ENCODE measurements at regions not wholly inside any gene's neighbourhood (a gene's known extent, or its start where the extent isn't known, plus 50 kb on each side); places are given as distances from the start of the nearest gene placed in this dataset.
"Not testable (repeated sequence)": the region's sequence is repeated elsewhere in the genome, so short reads cannot be mapped to it uniquely, and the experiment has no call there.

GRCh38 chr11:100442017-100442416, 245.1 kb upstream of the ARHGAP42 start:
- TF ChIP-seq POLR2A (IDR thresholded peaks at IDR 0.05) (no peak), CTCF (IDR thresholded peaks at IDR 0.05) (no peak)
- Histone ChIP-seq H3K27ac (no peak overlapping the region), H3K4me3 (no peak overlapping the region), H3K27me3 (no peaks in the 10 kb centered on the region), H3K9me3 (no peaks in the 10 kb centered on the region), H3K36me3 (ENCODE audit: low read depth, missing control alignments) (no peaks in the 10 kb centered on the region), H3K4me1 (no peaks in the 10 kb centered on the region)
- no peak for DNase-seq
- intact Hi-C loops (cut with DNase I; ENCODE audit: low total_unique reads), result no loop called here
- 90 to 96% methylated on average over 3 of the region's 3 CpGs for WGBS, 2 donors

GRCh38 chr11:100445231-100445735, 241.8 kb upstream of the ARHGAP42 start:
- Histone ChIP-seq H3K27ac (no peak overlapping the region), H3K36me3 (ENCODE audit: low read depth, missing control alignments) (no peaks in the 10 kb centered on the region), H3K9me3 (no peaks in the 10 kb centered on the region), H3K4me3 (no peak overlapping the region), H3K4me1 (no peaks in the 10 kb centered on the region), H3K27me3 (no peaks in the 10 kb centered on the region)
- TF ChIP-seq POLR2A (IDR thresholded peaks at IDR 0.05) (no peak), CTCF (IDR thresholded peaks at IDR 0.05) (no peak)
- DNase-seq, result peak; percentile 31
- intact Hi-C loops (cut with DNase I; ENCODE audit: low total_unique reads), result no loop called here
- WGBS, 2 donors, result 24 to 26% methylated on average over 2 of the region's 2 CpGs

GRCh38 chr11:100451801-100452460, 235.2 kb upstream of the ARHGAP42 start:
- H3K4me1 ChIP-seq; H3K27me3 ChIP-seq; H3K9me3 ChIP-seq; H3K4me3 ChIP-seq; H3K27ac ChIP-seq; intact Hi-C loops (cut with DNase I; ENCODE audit: low total_unique reads); H3K36me3 ChIP-seq (ENCODE audit: low read depth, missing control alignments); DNase-seq: not testable (repeated sequence)
- 88 to 93% methylated on average over 22 to 25 of the region's 26 CpGs for WGBS, 2 donors

- DNase-seq, result no peak
- Histone ChIP-seq H3K9me3 (no peaks in the 10 kb centered on the region), H3K4me1 (no peaks in the 10 kb centered on the region), H3K36me3 (ENCODE audit: low read depth, missing control alignments) (no peaks in the 10 kb centered on the region), H3K27ac (no peak overlapping the region), H3K4me3 (no peak overlapping the region), H3K27me3 (no peaks in the 10 kb centered on the region)
- WGBS, 2 donors, result 65 to 75% methylated on average over 3 of the region's 3 CpGs
- intact Hi-C loops (cut with DNase I; ENCODE audit: low total_unique reads), result no loop called here
- TF ChIP-seq CTCF (IDR thresholded peaks at IDR 0.05) (no peak), POLR2A (IDR thresholded peaks at IDR 0.05) (no peak)
These were observed 227.3 kb upstream of the ARHGAP42 start for GRCh38 chr11:100459811-100460210.

GRCh38 chr11:100460426-100460825, 226.7 kb upstream of the ARHGAP42 start:
- WGBS, 2 donors, result 67 to 68% methylated on average over 3 of the region's 3 CpGs
- Histone ChIP-seq H3K27ac (no peak overlapping the region), H3K4me3 (no peak overlapping the region), H3K27me3 (no peaks in the 10 kb centered on the region), H3K4me1 (no peaks in the 10 kb centered on the region), H3K9me3 (no peaks in the 10 kb centered on the region), H3K36me3 (ENCODE audit: low read depth, missing control alignments) (no peaks in the 10 kb centered on the region)
- DNase-seq, result no peak
- TF ChIP-seq POLR2A (IDR thresholded peaks at IDR 0.05) (no peak), CTCF (IDR thresholded peaks at IDR 0.05) (no peak)
- intact Hi-C loops (cut with DNase I; ENCODE audit: low total_unique reads), result no loop called here
